WERI-Rb-1 (cell line): ENCODE measurements at regions not wholly inside any gene's neighbourhood (a gene's known extent, or its start where the extent isn't known, plus 50 kb on each side); places are given as distances from the start of the nearest gene placed in this dataset.

Experiments
- DNase-seq: peaks from one replicate; pipeline ENCODE4 v3.0.0-alpha.2; 2020
- H3K27ac ChIP-seq: fragments of 250-450 bp; sonication (Bioruptor Pico); 2 replicates; pipeline ENCODE4 v1.5.1; 2020; ENCODE audit warnings: mild to moderate bottlenecking, moderate library complexity
- H3K27me3 ChIP-seq: fragments of 250-450 bp; sonication (Bioruptor Pico); 2 replicates; pipeline ENCODE4 v1.5.1; 2021; ENCODE audit warnings: mild to moderate bottlenecking, low read depth, moderate library complexity; ENCODE audit not compliant: insufficient read depth, severe bottlenecking
- H3K36me3 ChIP-seq: fragments of 250-450 bp; sonication (Bioruptor Pico); 2 replicates; pipeline ENCODE4 v1.5.1; 2020; ENCODE audit warnings: mild to moderate bottlenecking, moderate library complexity
- H3K4me3 ChIP-seq: 2 replicates; pipeline ENCODE4 v1.5.1; 2011; ENCODE audit warnings: low read depth, mild to moderate bottlenecking, control low read depth, low read length
- H3K9me3 ChIP-seq: fragments of 250-450 bp; sonication (Bioruptor Pico); 2 replicates; pipeline ENCODE4 v1.5.1; 2021; ENCODE audit warnings: mild to moderate bottlenecking, moderate library complexity; ENCODE audit not compliant: severe bottlenecking
- TF ChIP-seq, protein P1 (sequence below): IDR thresholded peaks from 2 replicates; pipeline ENCODE4 v1.5.1; 2011; ENCODE audit warnings: low read depth, mild to moderate bottlenecking, control low read depth, inconsistent platforms, low read length

DNA sequence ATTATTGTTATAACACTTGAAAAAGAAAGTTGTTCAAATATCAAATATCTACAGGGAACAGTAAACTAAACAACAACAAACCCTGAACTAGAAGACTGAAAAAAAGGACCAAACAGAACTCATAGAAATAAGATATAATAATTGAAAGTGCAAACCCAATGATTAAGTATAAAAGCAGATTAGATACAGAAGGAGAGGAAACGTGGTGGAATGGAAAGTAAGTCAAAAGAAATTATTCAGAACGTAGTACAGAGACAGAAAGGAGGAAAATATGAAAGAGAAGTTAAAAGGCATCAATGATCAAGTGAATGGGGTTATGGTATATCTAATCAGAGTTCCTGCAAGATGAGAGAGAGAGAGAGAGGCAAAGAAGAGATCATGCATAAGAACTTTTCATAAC, 174.2 kb upstream of the DACH1 start:
- Histone ChIP-seq H3K27me3 (no peaks in the 10 kb centered on the region), H3K9me3 (no peaks in the 10 kb centered on the region), H3K36me3 (no peaks in the 10 kb centered on the region), H3K4me3 (no peak overlapping the region), H3K27ac (no peak overlapping the region)
- DNase-seq, result no peak
- TF ChIP-seq, protein P1, sequence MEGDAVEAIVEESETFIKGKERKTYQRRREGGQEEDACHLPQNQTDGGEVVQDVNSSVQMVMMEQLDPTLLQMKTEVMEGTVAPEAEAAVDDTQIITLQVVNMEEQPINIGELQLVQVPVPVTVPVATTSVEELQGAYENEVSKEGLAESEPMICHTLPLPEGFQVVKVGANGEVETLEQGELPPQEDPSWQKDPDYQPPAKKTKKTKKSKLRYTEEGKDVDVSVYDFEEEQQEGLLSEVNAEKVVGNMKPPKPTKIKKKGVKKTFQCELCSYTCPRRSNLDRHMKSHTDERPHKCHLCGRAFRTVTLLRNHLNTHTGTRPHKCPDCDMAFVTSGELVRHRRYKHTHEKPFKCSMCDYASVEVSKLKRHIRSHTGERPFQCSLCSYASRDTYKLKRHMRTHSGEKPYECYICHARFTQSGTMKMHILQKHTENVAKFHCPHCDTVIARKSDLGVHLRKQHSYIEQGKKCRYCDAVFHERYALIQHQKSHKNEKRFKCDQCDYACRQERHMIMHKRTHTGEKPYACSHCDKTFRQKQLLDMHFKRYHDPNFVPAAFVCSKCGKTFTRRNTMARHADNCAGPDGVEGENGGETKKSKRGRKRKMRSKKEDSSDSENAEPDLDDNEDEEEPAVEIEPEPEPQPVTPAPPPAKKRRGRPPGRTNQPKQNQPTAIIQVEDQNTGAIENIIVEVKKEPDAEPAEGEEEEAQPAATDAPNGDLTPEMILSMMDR, result no peak

DNA sequence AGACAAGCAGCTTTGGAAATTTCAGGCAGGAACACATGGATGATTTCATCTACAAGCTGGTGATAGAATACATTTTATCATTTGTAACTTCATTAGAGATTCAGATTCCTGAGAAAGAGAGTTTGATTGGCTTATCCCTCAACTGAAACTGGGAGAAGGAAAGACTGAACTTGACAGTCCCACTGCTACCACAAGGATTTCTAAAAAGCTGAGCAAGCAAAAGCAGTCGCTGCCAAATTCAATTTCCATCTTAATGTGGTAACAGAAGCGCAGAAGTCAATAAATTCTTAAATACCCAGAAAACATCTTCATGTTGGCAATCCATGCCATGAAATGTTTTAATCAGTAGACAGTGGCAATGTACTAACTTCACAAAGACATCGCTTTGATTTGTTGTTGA, 172.1 kb upstream of the DACH1 start:
- no peaks in the 10 kb centered on the region for H3K27me3 ChIP-seq
- no peaks in the 10 kb centered on the region for H3K9me3 ChIP-seq
- H3K4me3 ChIP-seq, result no peak overlapping the region
- no peaks in the 10 kb centered on the region for H3K36me3 ChIP-seq
- TF ChIP-seq, protein P1, result no peak
- no peak overlapping the region for H3K27ac ChIP-seq
- no peak for DNase-seq

DNA sequence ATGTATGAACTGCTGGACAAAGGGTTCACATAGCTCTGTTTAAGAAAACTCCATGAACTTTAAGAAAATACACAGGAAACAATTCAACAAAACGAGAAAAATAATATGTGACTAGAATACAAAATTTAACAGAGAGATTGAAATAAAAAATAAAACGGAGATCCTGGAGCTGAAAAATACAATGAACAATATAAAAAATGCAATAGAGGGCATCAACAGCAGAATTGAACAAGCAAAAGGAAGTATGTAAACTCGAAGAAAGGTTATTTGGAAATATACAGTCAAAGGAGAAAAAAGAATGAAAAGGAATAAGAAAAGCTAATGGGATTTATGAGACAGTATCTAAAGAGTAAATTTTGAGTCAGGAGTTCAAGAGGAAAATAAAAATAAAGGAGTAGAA, 163.0 kb upstream of the DACH1 start:
- no peak overlapping the region for H3K4me3 ChIP-seq

DNA sequence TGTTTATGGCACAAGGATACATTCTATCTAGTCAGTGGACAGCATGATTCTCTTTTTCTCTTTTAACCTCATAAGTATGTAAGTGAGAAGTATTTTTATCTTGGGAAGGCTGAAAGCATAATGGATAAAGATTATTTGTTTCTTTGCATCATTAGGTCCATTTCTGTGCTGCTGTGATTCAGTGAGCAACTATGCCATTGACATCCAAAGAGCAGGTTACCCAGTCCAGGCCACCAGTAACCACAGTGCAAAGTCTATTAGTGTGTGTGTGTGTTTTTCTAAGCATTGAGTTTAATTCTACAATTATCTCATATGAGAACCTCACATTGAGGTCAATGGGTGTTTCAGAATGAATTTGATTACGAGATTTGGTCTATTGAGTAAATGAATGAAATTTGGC, 158.8 kb upstream of the DACH1 start:
- H3K4me3 ChIP-seq, result no peak overlapping the region
- no peak for DNase-seq
- TF ChIP-seq, protein P1, result no peak

More for the DNA sequence above, 163.0 kb upstream of the DACH1 start:
- Histone ChIP-seq H3K27me3 (no peaks in the 10 kb centered on the region), H3K27ac (no peak overlapping the region), H3K36me3 (no peaks in the 10 kb centered on the region), H3K9me3 (peaks cover 14% of the 10 kb centered on the region)
- TF ChIP-seq, protein P1, result no peak
- no peak for DNase-seq

DNA sequence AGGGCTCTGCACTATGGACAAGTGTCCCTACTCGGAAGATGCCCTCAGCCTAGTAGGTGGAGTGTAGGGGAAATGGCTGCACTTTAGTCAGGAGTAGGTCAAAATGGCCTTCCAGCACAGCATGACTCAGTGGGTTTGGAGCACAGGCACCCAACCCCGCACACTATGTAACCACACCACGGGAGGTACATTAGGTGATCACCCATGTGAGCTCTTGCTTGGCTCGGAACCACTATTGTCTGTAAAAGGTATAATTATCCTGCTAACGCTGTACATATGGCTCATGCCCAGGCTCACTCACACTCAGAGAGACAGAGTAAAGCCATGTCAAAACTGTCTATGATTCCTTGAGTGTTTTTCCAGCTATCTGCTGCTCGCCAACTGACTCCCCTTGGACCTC, 156.9 kb upstream of the DACH1 start:
- no peak for DNase-seq
- Histone ChIP-seq H3K9me3 (no peaks in the 10 kb centered on the region), H3K27ac (no peak overlapping the region), H3K4me3 (no peak overlapping the region), H3K36me3 (no peaks in the 10 kb centered on the region), H3K27me3 (no peaks in the 10 kb centered on the region)
- TF ChIP-seq, protein P1, result no peak

More for the DNA sequence above, 158.8 kb upstream of the DACH1 start:
- H3K9me3 ChIP-seq, result peaks cover 14% of the 10 kb centered on the region
- H3K27ac ChIP-seq, result no peak overlapping the region
- no peaks in the 10 kb centered on the region for H3K36me3 ChIP-seq
- no peaks in the 10 kb centered on the region for H3K27me3 ChIP-seq

DNA sequence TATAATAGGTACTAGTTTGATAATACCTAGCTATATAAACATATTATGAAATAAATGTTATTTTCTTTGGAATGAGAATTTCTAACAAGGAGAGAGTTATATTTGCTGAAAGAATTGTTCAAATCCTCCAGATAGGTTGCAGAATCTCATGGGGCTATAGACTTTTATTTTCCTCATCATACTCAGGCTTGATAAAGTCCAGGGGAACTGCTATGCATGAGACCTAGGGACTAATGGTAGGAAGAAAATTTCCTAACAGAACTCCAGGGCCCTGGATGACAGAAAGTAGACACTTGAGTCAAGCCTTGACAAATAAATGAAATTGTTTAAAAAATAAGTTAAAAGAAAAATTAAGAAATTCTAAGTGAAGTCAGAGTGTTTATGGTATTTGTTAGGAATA, 138.5 kb upstream of the DACH1 start:
- no peaks in the 10 kb centered on the region for H3K9me3 ChIP-seq
- H3K27ac ChIP-seq, result no peak overlapping the region
- no peak overlapping the region for H3K4me3 ChIP-seq
- no peaks in the 10 kb centered on the region for H3K36me3 ChIP-seq
- DNase-seq, result no peak
- TF ChIP-seq, protein P1, result no peak
- no peaks in the 10 kb centered on the region for H3K27me3 ChIP-seq
